ENCODE measurements at regions not wholly inside any gene's neighbourhood (a gene's known extent, or its start where the extent isn't known, plus 50 kb on each side); places are given as distances from the start of the nearest gene placed in this dataset.

GRCh38 chr6:71103641-71104040 lies 146.8 kb upstream of the B3GAT2 start:
- no peak for TF ChIP-seq ZNF274 (IDR thresholded peaks at IDR 0.05; ENCODE audit: low read depth, low read length)
- no peak for TF ChIP-seq YY1 (IDR thresholded peaks at IDR 0.05; ENCODE audit: insufficient read depth, insufficient read length)

All from NT2/D1 (cell line).